ENCODE measurements at regions not wholly inside any gene's neighbourhood (a gene's known extent, or its start where the extent isn't known, plus 50 kb on each side); places are given as distances from the start of the nearest gene placed in this dataset.

GRCh38 chr7:20532890-20533289 is 82.6 kb upstream of the ABCB5 start:
- in situ Hi-C loops (cut with HindIII; ENCODE audit: low sequenced_read_pairs): no loop called here
- DNase-seq (ENCODE audit: low read depth): peak; percentile 18
- TF ChIP-seq, protein P1, sequence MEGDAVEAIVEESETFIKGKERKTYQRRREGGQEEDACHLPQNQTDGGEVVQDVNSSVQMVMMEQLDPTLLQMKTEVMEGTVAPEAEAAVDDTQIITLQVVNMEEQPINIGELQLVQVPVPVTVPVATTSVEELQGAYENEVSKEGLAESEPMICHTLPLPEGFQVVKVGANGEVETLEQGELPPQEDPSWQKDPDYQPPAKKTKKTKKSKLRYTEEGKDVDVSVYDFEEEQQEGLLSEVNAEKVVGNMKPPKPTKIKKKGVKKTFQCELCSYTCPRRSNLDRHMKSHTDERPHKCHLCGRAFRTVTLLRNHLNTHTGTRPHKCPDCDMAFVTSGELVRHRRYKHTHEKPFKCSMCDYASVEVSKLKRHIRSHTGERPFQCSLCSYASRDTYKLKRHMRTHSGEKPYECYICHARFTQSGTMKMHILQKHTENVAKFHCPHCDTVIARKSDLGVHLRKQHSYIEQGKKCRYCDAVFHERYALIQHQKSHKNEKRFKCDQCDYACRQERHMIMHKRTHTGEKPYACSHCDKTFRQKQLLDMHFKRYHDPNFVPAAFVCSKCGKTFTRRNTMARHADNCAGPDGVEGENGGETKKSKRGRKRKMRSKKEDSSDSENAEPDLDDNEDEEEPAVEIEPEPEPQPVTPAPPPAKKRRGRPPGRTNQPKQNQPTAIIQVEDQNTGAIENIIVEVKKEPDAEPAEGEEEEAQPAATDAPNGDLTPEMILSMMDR (IDR thresholded peaks at IDR 0.05; ENCODE audit: low read depth, low read length, missing control alignments): no peak

GRCh38 chr7:20534543-20534942 is 80.9 kb upstream of the ABCB5 start:
- in situ Hi-C loops (cut with HindIII; ENCODE audit: low sequenced_read_pairs): no loop called here
- TF ChIP-seq, protein P1 (IDR thresholded peaks at IDR 0.05; ENCODE audit: low read depth, low read length, missing control alignments): no peak

More at GRCh38 chr7:20532890-20533289, 82.6 kb upstream of the ABCB5 start:
- H3K4me3 ChIP-seq (ENCODE audit: low read depth, low read length): no peak overlapping the region

GRCh38 chr7:20535541-20535940 is 79.9 kb upstream of the ABCB5 start:
- TF ChIP-seq, protein P1 (IDR thresholded peaks at IDR 0.05; ENCODE audit: low read depth, low read length, missing control alignments): no peak
- DNase-seq (ENCODE audit: low read depth): no peak
- in situ Hi-C loops (cut with HindIII; ENCODE audit: low sequenced_read_pairs): no loop called here
- H3K4me3 ChIP-seq (ENCODE audit: low read depth, low read length): no peak overlapping the region

More at GRCh38 chr7:20534543-20534942, 80.9 kb upstream of the ABCB5 start:
- no peak for DNase-seq (ENCODE audit: low read depth)
- no peak overlapping the region for H3K4me3 ChIP-seq (ENCODE audit: low read depth, low read length)

DNA sequence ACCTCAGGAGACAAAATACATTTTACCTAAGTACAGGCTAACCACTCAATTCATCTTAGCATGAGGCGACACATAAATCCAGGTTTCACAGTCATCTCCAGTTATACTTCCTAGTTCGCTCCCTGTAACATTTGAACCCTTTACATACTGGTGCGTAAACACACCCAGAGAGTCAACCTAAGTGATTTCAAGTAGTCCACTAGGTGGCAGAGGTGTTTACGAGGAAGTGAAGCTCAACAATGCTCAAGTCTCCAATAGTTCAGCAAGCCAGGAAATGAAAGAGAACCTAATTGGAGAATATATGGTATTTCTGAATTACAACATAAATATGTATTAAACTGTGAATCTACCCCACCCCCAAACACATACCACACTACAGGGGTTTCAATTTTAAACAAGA is 76.3 kb upstream of the ABCB5 start:
- DNase-seq (ENCODE audit: low read depth): no peak
- no peak overlapping the region for H3K4me3 ChIP-seq (ENCODE audit: low read depth, low read length)
- in situ Hi-C loops (cut with HindIII; ENCODE audit: low sequenced_read_pairs): no loop called here
- TF ChIP-seq, protein P1 (IDR thresholded peaks at IDR 0.05; ENCODE audit: low read depth, low read length, missing control alignments): no peak

- no peak for DNase-seq (ENCODE audit: low read depth)
- TF ChIP-seq, protein P1 (IDR thresholded peaks at IDR 0.05; ENCODE audit: low read depth, low read length, missing control alignments): no peak
- H3K4me3 ChIP-seq (ENCODE audit: low read depth, low read length): no peak overlapping the region
- in situ Hi-C loops (cut with HindIII; ENCODE audit: low sequenced_read_pairs): no loop called here
Measured at GRCh38 chr7:20541608-20542349, 73.7 kb upstream of the ABCB5 start.

DNA sequence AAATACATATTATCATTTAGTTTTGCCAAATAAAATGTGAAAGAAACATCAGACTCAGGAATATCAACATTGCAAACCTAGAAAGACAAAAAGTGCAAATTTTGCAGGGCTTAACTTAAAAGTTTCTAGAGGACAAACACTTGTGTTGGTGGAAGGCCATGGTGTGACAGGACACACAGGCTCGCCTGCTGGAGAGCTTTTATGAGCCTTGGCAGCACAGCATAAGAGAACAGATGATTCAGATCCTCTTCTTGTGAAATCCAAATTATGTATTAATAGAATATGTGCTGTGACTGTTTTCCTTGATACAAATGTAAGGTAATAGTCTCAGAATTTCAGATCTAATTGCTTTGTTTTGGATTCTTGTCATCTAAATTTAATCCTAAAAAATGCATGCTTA is 72.9 kb upstream of the ABCB5 start:
- no peak overlapping the region for H3K4me3 ChIP-seq (ENCODE audit: low read depth, low read length)
- no peak for DNase-seq (ENCODE audit: low read depth)
- in situ Hi-C loops (cut with HindIII; ENCODE audit: low sequenced_read_pairs): no loop called here
- TF ChIP-seq, protein P1 (IDR thresholded peaks at IDR 0.05; ENCODE audit: low read depth, low read length, missing control alignments): no peak
